ENCODE measurements at regions not wholly inside any gene's neighbourhood (a gene's known extent, or its start where the extent isn't known, plus 50 kb on each side); places are given as distances from the start of the nearest gene placed in this dataset.

DNA sequence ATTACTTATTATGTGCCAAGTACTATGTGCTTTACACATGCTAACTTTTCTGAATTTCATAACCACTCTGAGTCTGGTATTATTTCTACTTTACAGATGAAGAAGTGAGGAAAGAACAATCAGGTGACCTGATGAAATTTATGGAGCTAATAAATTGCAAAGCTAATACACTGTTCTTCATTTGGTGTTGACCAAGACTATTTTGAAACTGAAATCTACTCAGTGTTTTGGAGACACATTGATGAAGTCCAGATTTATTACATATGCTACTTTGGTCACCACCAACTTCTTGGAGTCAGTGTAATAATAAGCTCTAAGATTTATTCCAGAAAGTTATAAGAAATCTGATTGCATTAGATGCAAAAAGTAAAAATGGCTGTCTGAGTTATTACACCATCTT is 637.9 kb downstream of the FAT4 start:
- TF ChIP-seq, protein P1, sequence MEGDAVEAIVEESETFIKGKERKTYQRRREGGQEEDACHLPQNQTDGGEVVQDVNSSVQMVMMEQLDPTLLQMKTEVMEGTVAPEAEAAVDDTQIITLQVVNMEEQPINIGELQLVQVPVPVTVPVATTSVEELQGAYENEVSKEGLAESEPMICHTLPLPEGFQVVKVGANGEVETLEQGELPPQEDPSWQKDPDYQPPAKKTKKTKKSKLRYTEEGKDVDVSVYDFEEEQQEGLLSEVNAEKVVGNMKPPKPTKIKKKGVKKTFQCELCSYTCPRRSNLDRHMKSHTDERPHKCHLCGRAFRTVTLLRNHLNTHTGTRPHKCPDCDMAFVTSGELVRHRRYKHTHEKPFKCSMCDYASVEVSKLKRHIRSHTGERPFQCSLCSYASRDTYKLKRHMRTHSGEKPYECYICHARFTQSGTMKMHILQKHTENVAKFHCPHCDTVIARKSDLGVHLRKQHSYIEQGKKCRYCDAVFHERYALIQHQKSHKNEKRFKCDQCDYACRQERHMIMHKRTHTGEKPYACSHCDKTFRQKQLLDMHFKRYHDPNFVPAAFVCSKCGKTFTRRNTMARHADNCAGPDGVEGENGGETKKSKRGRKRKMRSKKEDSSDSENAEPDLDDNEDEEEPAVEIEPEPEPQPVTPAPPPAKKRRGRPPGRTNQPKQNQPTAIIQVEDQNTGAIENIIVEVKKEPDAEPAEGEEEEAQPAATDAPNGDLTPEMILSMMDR (IDR thresholded peaks at IDR 0.05; ENCODE audit: insufficient read depth, low read length), result no peak
- TF ChIP-seq GABPA (IDR thresholded peaks at IDR 0.05; ENCODE audit: low read depth) (no peak), SPI1 (IDR thresholded peaks at IDR 0.05; ENCODE audit: borderline replicate concordance, low read depth) (no peak)
- Histone ChIP-seq H3K27me3 (ENCODE audit: insufficient read depth, poor library complexity, severe bottlenecking) (no peaks in the 10 kb centered on the region), H3K4me3 (replicated peaks; ENCODE audit: insufficient read depth, low read length) (no peak overlapping the region), H3K27ac (replicated peaks) (no peak overlapping the region)
- DNase-seq (ENCODE audit: low read depth in 1 of 2, low spot score in 1 of 2), result no peak

DNA sequence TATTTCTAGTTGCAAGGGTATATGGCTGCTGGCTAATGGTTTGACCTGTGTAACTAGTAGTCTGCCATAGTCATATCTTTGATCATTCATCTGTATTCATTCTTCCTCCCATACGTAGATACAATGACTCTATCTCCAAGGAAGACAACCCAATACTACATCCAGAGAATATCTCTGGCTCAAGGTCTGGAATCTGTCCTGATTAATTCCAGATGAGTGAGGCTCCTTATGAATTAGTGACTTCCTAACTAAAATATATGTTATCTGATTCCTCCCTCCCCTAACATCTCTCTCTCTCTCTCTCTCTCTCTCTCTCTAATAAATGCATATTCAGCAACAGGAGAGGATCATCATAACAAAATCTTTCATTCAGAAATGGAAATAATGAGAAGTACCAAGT is 641.5 kb downstream of the FAT4 start:
- DNase-seq (ENCODE audit: low read depth in 1 of 2, low spot score in 1 of 2), result no peak
- Histone ChIP-seq H3K27ac (replicated peaks) (no peak overlapping the region), H3K27me3 (ENCODE audit: insufficient read depth, poor library complexity, severe bottlenecking) (no peaks in the 10 kb centered on the region), H3K4me3 (replicated peaks; ENCODE audit: insufficient read depth, low read length) (no peak overlapping the region)
- TF ChIP-seq SPI1 (IDR thresholded peaks at IDR 0.05; ENCODE audit: borderline replicate concordance, low read depth), result no peak

DNA sequence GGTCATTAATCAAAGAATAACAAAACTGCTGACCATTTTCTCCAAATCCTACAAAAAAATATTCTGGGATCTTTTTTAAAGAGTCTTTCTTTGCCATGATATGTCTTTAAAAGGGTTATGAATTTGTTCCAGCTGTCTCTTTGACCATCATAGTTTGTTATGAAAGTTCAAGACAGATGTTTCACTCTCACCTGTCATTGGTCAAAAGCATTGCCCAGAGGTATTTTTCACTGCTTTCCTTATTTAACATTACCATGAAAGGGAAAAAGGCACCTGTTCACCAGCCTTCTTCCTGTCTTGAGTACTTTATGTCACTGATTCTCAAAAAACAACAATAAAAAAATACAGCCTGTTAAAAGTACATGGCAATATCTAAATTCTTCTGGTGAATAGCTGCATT is 643.8 kb downstream of the FAT4 start:
- TF ChIP-seq POLR2AphosphoS5 (IDR thresholded peaks at IDR 0.05; ENCODE audit: low read depth) (no peak), GABPA (IDR thresholded peaks at IDR 0.05; ENCODE audit: low read depth) (no peak), SPI1 (IDR thresholded peaks at IDR 0.05; ENCODE audit: borderline replicate concordance, low read depth) (no peak)
- TF ChIP-seq, protein P2, sequence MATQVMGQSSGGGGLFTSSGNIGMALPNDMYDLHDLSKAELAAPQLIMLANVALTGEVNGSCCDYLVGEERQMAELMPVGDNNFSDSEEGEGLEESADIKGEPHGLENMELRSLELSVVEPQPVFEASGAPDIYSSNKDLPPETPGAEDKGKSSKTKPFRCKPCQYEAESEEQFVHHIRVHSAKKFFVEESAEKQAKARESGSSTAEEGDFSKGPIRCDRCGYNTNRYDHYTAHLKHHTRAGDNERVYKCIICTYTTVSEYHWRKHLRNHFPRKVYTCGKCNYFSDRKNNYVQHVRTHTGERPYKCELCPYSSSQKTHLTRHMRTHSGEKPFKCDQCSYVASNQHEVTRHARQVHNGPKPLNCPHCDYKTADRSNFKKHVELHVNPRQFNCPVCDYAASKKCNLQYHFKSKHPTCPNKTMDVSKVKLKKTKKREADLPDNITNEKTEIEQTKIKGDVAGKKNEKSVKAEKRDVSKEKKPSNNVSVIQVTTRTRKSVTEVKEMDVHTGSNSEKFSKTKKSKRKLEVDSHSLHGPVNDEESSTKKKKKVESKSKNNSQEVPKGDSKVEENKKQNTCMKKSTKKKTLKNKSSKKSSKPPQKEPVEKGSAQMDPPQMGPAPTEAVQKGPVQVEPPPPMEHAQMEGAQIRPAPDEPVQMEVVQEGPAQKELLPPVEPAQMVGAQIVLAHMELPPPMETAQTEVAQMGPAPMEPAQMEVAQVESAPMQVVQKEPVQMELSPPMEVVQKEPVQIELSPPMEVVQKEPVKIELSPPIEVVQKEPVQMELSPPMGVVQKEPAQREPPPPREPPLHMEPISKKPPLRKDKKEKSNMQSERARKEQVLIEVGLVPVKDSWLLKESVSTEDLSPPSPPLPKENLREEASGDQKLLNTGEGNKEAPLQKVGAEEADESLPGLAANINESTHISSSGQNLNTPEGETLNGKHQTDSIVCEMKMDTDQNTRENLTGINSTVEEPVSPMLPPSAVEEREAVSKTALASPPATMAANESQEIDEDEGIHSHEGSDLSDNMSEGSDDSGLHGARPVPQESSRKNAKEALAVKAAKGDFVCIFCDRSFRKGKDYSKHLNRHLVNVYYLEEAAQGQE (IDR thresholded peaks at IDR 0.05; ENCODE audit: insufficient replicate concordance, low read depth), result no peak
- TF ChIP-seq, protein P1 (IDR thresholded peaks at IDR 0.05; ENCODE audit: insufficient read depth, low read length), result no peak
- DNase-seq (ENCODE audit: low read depth in 1 of 2, low spot score in 1 of 2), result no peak
- Histone ChIP-seq H3K4me3 (replicated peaks; ENCODE audit: insufficient read depth, low read length) (no peak overlapping the region), H3K27ac (replicated peaks) (no peak overlapping the region), H3K27me3 (ENCODE audit: insufficient read depth, poor library complexity, severe bottlenecking) (no peaks in the 10 kb centered on the region)

DNA sequence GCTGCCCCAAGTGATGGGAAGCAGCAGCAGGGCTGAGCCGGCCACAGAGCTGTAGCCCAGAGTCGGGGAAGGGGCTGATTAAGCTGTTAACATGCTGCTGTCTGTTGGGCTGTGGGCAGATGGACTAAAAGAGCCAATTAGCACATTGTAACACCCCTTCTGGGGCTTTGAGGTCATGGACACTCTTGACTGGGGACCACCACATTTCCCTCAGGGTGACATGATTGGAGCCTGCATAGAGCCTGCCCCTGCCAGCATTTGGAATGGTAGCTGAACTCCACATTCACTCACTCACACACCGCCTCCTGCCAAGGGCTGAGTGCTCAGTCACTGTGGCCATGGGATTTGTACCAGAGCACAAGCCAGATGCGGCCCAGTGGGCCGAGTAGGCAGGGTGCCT is 646.9 kb downstream of the FAT4 start:
- H3K4me3 ChIP-seq (replicated peaks; ENCODE audit: insufficient read depth, low read length), result no peak overlapping the region
- H3K27ac ChIP-seq (replicated peaks), result no peak overlapping the region
- TF ChIP-seq SPI1 (IDR thresholded peaks at IDR 0.05; ENCODE audit: borderline replicate concordance, low read depth), result no peak
- no peak for DNase-seq (ENCODE audit: low read depth in 1 of 2, low spot score in 1 of 2)
- H3K27me3 ChIP-seq (ENCODE audit: insufficient read depth, poor library complexity, severe bottlenecking), result no peaks in the 10 kb centered on the region

DNA sequence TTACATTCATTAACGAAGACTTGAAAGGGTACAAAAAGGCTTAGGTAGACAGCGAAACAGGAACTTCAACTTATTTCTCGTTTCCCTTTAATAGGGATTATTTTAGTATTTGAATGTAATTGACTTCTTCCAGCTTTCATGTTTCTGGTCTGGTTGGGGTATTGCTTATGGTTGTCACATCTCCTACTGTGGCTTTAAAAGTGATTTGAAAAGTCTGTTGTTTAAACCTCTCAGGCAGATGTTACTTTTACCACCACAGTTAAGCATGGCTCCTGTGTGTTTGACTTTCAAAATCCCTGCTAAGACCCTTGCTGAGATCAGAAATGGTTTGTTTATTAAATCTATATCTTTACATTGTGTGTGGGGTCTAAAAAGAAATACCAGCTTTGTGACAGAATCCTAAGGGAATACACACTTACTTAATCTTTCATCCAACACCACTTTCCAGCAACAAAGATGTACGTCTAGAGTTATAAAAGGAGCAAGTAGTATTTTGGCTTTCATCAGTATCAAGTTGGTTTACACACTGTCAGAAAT is 661.2 kb downstream of the FAT4 start:
- Histone ChIP-seq H3K27ac (replicated peaks) (no peak overlapping the region), H3K27me3 (ENCODE audit: insufficient read depth, poor library complexity, severe bottlenecking) (no peaks in the 10 kb centered on the region), H3K4me3 (replicated peaks; ENCODE audit: insufficient read depth, low read length) (no peak overlapping the region)
- TF ChIP-seq, protein P1 (IDR thresholded peaks at IDR 0.05; ENCODE audit: insufficient read depth, low read length), result no peak
- TF ChIP-seq SPI1 (IDR thresholded peaks at IDR 0.05; ENCODE audit: borderline replicate concordance, low read depth) (no peak), POLR2AphosphoS5 (IDR thresholded peaks at IDR 0.05; ENCODE audit: low read depth) (no peak), GABPA (IDR thresholded peaks at IDR 0.05; ENCODE audit: low read depth) (no peak)
- TF ChIP-seq, protein P2 (IDR thresholded peaks at IDR 0.05; ENCODE audit: insufficient replicate concordance, low read depth), result no peak
- DNase-seq (ENCODE audit: low read depth in 1 of 2, low spot score in 1 of 2), result no peak

Data from HL-60 (cell line).